ENCODE measurements at regions not wholly inside any gene's neighbourhood (a gene's known extent, or its start where the extent isn't known, plus 50 kb on each side); places are given as distances from the start of the nearest gene placed in this dataset.

DNA sequence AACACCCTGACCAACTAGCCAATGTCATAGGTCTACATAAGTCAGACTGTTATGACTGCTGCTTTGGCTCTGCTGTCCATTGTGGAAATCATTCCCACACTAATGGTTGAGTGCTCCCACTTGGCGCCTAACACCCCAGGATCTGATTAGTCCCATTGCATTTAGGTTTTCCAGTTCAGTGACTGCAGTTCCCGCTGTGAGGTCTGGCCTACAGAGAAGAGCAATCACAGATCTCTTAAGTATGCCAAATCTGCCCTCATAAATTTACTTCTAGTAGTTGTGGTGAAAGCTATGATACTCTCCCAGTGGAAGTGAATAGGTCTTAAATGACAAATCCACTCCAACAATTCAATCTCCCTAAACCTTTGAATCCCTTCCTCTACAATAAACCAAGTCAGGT is 77.3 kb upstream of the IL2 start:
- Mint-ChIP-seq H3K27ac (no peak overlapping the region), H3K27me3 (ENCODE audit: insufficient read depth) (no peaks in the 10 kb centered on the region), H3K4me1 (ENCODE audit: low read depth) (peaks cover 20% of the 10 kb centered on the region), H3K9me3 (peaks cover 38% of the 10 kb centered on the region), H3K4me3 (no peak overlapping the region), H3K36me3 (ENCODE audit: low read depth) (peaks cover 13% of the 10 kb centered on the region)
- no peak for DNase-seq (ENCODE audit: low spot score)
- intact Hi-C loops (cut with micrococcal nuclease) = no loop called here

DNA sequence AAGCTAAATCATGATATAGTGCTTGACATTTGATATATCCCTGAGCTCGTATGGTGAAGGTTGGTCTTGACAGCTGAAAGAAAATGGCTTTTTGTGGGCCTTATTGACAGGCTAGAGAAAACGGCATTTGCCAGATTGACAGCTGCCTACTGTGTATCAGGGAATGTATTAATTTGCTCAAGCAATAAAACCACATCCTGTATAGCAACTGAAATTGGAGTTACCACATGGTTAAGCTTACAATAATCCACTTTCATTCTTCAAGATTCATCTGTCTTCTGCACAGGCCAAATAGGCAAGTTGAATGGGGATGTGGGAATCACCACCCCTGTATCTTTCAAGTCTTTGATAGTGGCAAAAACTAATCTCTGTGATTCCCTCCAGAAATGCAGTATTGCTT is 76.2 kb upstream of the IL2 start:
- Mint-ChIP-seq H3K27me3 (ENCODE audit: insufficient read depth) (no peaks in the 10 kb centered on the region), H3K27ac (no peak overlapping the region), H3K4me1 (ENCODE audit: low read depth) (peaks cover 11% of the 10 kb centered on the region), H3K9me3 (peaks cover 39% of the 10 kb centered on the region), H3K36me3 (ENCODE audit: low read depth) (peaks cover 13% of the 10 kb centered on the region), H3K4me3 (no peak overlapping the region)
- DNase-seq (ENCODE audit: low spot score) = no peak
- intact Hi-C loops (cut with micrococcal nuclease) = no loop called here

DNA sequence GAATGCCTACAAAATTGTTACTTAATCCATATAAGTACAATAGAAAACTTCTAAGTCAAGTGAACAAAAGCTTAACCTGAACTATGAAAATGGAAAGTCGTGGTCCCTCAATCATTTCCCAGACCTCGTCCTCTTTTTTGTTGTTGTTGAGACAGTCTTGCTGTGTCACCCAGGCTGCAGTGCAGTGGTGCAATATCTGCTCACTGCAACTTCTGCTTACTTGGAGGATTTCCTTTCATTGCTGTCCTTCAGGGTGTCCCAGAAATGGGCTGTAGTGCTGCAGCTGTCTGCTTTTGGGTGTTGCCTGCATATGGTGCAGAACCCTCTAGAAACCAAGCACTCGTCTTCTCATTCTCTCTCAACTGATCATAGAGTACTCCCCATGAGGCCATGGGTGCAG is 75.0 kb upstream of the IL2 start:
- DNase-seq (ENCODE audit: low spot score) = no peak
- Mint-ChIP-seq H3K4me3 (no peak overlapping the region), H3K4me1 (ENCODE audit: low read depth) (peaks cover 5% of the 10 kb centered on the region), H3K36me3 (ENCODE audit: low read depth) (peaks cover 13% of the 10 kb centered on the region), H3K27me3 (ENCODE audit: insufficient read depth) (no peaks in the 10 kb centered on the region), H3K9me3 (peaks cover 39% of the 10 kb centered on the region), H3K27ac (no peak overlapping the region)
- intact Hi-C loops (cut with micrococcal nuclease) = no loop called here

DNA sequence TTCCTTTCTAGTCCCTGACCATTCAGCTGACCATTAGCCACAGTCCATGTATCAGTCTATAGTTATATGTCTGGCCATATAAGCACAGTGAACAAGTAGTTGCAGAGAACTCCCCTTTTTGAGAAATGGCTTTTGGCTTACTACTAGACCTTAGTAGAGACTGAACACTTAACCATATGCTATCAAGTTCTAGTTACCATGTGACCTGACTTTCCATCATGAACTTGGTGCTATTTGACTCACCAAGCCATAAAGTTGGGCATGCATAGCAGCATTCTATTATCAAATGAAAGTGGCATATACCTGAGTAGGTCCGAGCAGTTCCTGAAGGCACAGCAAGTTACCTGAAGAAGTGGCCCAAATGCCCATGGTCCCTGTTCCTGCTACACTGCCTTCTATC is 74.5 kb upstream of the IL2 start:
- Mint-ChIP-seq H3K4me3 (no peak overlapping the region), H3K36me3 (ENCODE audit: low read depth) (peaks cover 14% of the 10 kb centered on the region), H3K27ac (no peak overlapping the region), H3K4me1 (ENCODE audit: low read depth) (peaks cover 5% of the 10 kb centered on the region), H3K9me3 (peaks cover 40% of the 10 kb centered on the region), H3K27me3 (ENCODE audit: insufficient read depth) (no peaks in the 10 kb centered on the region)
- no peak for DNase-seq (ENCODE audit: low spot score)
- intact Hi-C loops (cut with micrococcal nuclease) = no loop called here

DNA sequence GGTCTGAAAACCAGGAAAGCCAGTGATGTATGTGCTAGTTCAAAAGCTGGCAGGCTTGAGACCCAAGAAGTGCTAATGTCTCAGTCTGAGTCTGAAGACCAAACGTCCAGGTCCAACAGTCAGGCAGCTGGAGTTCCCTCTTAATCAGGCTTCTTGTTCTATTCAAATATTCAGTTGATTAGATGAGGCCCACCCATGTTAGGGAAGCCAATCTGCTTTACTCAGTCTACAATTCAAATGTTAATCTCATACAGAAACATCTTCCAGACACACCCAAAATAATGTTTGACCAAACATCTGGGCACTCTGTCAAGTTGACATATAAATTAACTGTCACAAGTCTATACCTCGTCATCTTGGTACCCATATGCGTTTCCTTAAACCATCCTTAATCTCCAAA is 72.4 kb upstream of the IL2 start:
- intact Hi-C loops (cut with micrococcal nuclease) = no loop called here
- no peak overlapping the region for H3K27ac Mint-ChIP-seq
- H3K9me3 Mint-ChIP-seq = peaks cover 36% of the 10 kb centered on the region
- no peaks in the 10 kb centered on the region for H3K27me3 Mint-ChIP-seq (ENCODE audit: insufficient read depth)
- H3K4me1 Mint-ChIP-seq (ENCODE audit: low read depth) = peaks cover under 1% of the 10 kb centered on the region
- H3K36me3 Mint-ChIP-seq (ENCODE audit: low read depth) = peaks cover 8% of the 10 kb centered on the region
- no peak for DNase-seq (ENCODE audit: low spot score)
- H3K4me3 Mint-ChIP-seq = no peak overlapping the region

DNA sequence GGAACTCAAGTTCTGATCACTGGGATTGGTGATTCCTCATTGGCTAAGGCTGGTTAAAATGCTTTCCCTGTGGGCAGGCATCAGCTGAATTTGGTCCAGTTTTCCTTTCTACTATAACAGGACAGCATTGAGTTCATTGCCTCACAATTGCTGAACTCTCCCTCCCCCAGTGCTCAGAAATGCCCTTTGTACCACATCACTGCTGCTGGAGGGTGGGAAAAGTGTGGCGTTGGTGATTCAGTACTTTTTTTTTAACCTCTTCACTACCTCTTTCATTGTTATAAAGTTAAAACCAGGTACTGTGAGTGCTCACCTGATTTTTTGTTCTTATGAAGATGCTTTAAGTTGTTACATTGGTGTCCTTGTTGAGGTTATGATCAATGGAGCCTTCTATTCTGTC is 69.3 kb upstream of the IL2 start:
- peaks cover 51% of the 10 kb centered on the region for H3K9me3 Mint-ChIP-seq
- no peak overlapping the region for H3K4me3 Mint-ChIP-seq
- intact Hi-C loops (cut with micrococcal nuclease) = no loop called here
- peaks cover 11% of the 10 kb centered on the region for H3K36me3 Mint-ChIP-seq (ENCODE audit: low read depth)
- H3K4me1 Mint-ChIP-seq (ENCODE audit: low read depth) = no peaks in the 10 kb centered on the region
- no peak overlapping the region for H3K27ac Mint-ChIP-seq
- no peaks in the 10 kb centered on the region for H3K27me3 Mint-ChIP-seq (ENCODE audit: insufficient read depth)
- DNase-seq (ENCODE audit: low spot score) = no peak

DNA sequence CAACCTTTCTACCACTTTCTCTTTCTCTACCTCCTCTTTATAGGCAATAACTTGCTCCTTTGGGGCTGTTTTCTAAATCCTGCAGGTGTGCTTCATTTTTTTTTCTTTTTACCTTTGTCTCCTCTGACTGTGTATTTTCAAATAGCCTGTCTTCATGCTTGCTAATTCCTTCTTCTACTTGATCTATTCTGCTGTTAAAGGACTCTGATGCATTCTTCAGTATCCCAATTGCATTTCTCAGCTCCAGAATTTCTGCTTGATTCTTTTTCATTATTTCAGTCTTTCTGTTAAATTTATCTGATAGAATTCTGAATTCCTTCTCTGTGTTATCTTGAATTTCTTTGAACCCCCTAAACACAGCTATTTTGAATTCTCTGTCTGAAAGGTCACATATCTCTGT is 67.7 kb upstream of the IL2 start:
- DNase-seq (ENCODE audit: low spot score) = no peak
- Mint-ChIP-seq H3K4me3 (no peak overlapping the region), H3K4me1 (ENCODE audit: low read depth) (no peaks in the 10 kb centered on the region), H3K9me3 (peaks cover 49% of the 10 kb centered on the region), H3K36me3 (ENCODE audit: low read depth) (peaks cover 10% of the 10 kb centered on the region), H3K27ac (no peak overlapping the region), H3K27me3 (ENCODE audit: insufficient read depth) (peaks cover 2% of the 10 kb centered on the region)
- intact Hi-C loops (cut with micrococcal nuclease) = no loop called here

DNA sequence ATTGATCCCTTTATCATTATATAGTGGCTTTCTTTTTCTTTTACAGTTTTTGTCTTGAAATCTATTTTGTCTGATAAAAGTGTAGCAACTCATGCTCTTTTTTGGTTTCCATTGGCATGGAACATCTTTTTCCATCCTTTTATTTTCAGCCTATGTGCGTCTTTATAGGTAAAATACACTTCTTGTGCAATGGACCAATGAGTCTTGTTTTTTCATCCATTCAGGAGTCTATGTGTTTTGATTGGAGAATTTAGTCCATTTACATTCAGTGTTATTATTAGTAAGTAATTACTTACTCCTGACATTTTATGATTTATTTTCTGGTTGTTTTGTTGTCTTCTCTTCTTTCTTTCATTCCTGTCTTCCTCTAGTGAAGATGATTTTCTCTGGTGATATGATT is 66.4 kb upstream of the IL2 start:
- Mint-ChIP-seq H3K9me3 (peaks cover 55% of the 10 kb centered on the region), H3K36me3 (ENCODE audit: low read depth) (peaks cover 10% of the 10 kb centered on the region), H3K27ac (no peak overlapping the region)

DNA sequence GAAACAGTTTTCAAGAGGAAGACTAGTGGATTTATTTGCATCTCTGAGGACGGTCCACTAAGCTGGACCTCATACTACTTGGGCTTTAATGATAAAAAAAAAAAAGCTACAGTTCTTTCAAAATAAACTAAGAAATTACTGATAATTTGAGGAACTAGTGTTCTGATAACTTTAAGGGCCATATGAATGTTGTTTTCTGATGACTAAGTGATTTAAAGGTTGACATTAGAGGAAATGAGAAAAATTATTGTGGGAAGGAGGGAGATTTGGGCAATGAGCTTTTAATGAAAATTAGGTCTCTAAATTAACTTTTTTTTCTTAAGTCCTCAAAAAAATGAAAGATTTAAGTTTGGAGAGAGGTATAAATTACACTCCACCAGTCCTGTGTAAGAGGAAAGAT is 60.8 kb upstream of the IL2 start:
- intact Hi-C loops (cut with micrococcal nuclease) = no loop called here
- H3K27me3 Mint-ChIP-seq (ENCODE audit: insufficient read depth) = peaks cover 2% of the 10 kb centered on the region
- peaks cover 25% of the 10 kb centered on the region for H3K9me3 Mint-ChIP-seq
- H3K4me1 Mint-ChIP-seq (ENCODE audit: low read depth) = peaks cover 29% of the 10 kb centered on the region
- no peak for DNase-seq (ENCODE audit: low spot score)
- no peak overlapping the region for H3K4me3 Mint-ChIP-seq
- peaks cover 3% of the 10 kb centered on the region for H3K36me3 Mint-ChIP-seq (ENCODE audit: low read depth)
- H3K27ac Mint-ChIP-seq = no peak overlapping the region

More for the DNA sequence above, 66.4 kb upstream of the IL2 start:
- no peak overlapping the region for H3K4me3 Mint-ChIP-seq
- peaks cover 2% of the 10 kb centered on the region for H3K27me3 Mint-ChIP-seq (ENCODE audit: insufficient read depth)
- DNase-seq (ENCODE audit: low spot score) = no peak
- intact Hi-C loops (cut with micrococcal nuclease) = no loop called here
- no peaks in the 10 kb centered on the region for H3K4me1 Mint-ChIP-seq (ENCODE audit: low read depth)

DNA sequence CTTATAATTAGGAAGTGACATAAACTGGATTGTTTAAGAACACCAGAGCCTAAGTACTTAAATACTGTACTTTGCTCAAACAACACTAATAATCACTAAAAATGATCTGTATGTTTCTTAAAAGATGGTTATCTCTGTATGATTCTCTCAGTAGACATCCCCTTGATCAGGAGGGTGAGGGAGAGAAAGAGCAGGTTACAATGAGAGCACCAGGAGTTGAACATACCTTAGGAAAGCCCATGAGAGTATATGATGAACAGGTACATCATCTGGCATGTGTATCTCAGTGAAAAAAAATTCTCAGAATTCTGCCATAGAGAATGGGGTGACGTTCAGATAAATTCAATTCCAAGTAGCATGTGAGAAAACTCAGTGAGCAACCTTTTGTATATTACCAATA is 59.9 kb upstream of the IL2 start:
- peaks cover 21% of the 10 kb centered on the region for H3K9me3 Mint-ChIP-seq
- no peak for DNase-seq (ENCODE audit: low spot score)
- H3K36me3 Mint-ChIP-seq (ENCODE audit: low read depth) = peaks cover 1% of the 10 kb centered on the region
- intact Hi-C loops (cut with micrococcal nuclease) = no loop called here
- no peak overlapping the region for H3K4me3 Mint-ChIP-seq
- H3K27me3 Mint-ChIP-seq (ENCODE audit: insufficient read depth) = peaks cover 2% of the 10 kb centered on the region
- no peak overlapping the region for H3K27ac Mint-ChIP-seq
- H3K4me1 Mint-ChIP-seq (ENCODE audit: low read depth) = peaks cover 35% of the 10 kb centered on the region

DNA sequence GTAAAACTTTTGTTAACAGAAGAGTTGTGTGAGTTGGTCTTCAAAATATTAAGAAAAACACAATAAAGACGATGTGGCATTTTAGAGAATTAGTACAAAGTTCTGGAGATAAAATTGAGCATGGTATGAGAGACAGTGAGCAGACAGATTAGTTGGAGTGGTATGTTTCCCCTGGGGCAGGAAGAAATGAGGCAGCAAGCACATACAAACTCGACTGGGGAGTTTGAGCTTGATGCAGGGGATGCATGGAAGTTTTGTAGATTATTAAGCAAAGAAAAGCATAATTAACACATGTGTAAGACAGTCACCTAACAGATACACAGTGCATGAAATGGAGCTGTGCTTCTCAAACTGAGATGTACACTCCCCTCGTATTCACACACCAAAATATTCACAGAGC is 58.1 kb upstream of the IL2 start:
- Mint-ChIP-seq H3K4me1 (ENCODE audit: low read depth) (peaks cover 35% of the 10 kb centered on the region), H3K27me3 (ENCODE audit: insufficient read depth) (peaks cover 2% of the 10 kb centered on the region), H3K9me3 (peaks cover 15% of the 10 kb centered on the region), H3K27ac (peak overlapping the region; percentile 1), H3K36me3 (ENCODE audit: low read depth) (peaks cover 1% of the 10 kb centered on the region), H3K4me3 (no peak overlapping the region)
- DNase-seq (ENCODE audit: low spot score) = no peak
- intact Hi-C loops (cut with micrococcal nuclease) = no loop called here

DNA sequence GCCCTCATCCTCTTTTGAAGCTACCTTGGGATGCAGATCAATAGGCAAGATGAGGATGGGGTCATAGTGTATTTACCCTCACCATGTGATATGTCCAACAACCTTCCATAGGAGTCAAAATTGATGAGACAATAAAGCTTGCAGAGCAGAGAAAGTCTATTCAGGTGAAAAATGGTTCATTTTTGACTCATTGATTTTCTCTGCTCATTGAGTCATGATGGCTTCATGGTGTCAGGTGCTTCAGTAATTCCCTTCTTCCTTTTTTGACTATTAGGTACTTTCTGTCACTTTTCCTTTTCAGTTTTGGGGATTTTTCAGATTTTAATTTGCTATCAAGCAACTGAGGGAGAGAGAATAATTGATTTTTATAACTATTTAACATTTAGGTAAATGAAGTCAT is 55.9 kb upstream of the IL2 start:
- Mint-ChIP-seq H3K4me3 (peak overlapping the region; percentile 30), H3K27me3 (ENCODE audit: insufficient read depth) (no peaks in the 10 kb centered on the region), H3K36me3 (ENCODE audit: low read depth) (peaks cover 1% of the 10 kb centered on the region), H3K9me3 (no peaks in the 10 kb centered on the region), H3K4me1 (ENCODE audit: low read depth) (peaks cover 50% of the 10 kb centered on the region), H3K27ac (peak overlapping the region; percentile 79)
- no peak for DNase-seq (ENCODE audit: low spot score)
- intact Hi-C loops (cut with micrococcal nuclease) = loop anchor here (1.0 kb wide), 1 partner anchor 30 kb away; no protein-coding TSS in a partner anchor

DNA sequence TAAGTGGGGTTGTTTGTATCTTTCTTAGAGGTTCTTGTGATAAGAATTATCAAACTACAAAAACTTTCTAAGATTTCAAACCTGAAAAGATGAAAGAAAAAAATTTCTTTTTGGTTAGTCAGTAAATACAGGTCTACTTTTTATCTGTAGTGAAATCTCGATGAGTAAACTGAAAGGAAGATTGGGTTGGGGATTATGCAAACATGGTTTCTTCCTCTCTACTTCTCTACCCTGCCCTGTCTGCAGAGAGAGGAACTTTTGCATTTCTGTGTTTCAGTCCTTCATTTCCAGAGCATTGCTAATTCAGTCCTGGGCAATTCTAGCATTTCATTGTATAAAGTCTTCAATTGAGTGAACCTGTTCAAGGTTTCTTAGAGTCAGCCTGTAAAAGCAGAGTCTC is 51.6 kb upstream of the IL2 start:
- Mint-ChIP-seq H3K4me3 (peak overlapping the region; percentile 71), H3K9me3 (peaks cover 5% of the 10 kb centered on the region), H3K27me3 (ENCODE audit: insufficient read depth) (no peaks in the 10 kb centered on the region), H3K4me1 (ENCODE audit: low read depth) (peaks cover 69% of the 10 kb centered on the region), H3K27ac (peak overlapping the region; percentile 89), H3K36me3 (ENCODE audit: low read depth) (peaks cover 6% of the 10 kb centered on the region)
- intact Hi-C loops (cut with micrococcal nuclease) = loop anchor here (1.0 to 2.0 kb wide), 4 partner anchors 34 to 802 kb away; partner anchors contain the start of gene BLTP1
- DNase-seq (ENCODE audit: low spot score) = no peak

Data from activated T-helper 1 cell treated with anti-CD3 and anti-CD28 coated beads, Interleukin-12 subunit alpha, Interleukin-12 subunit beta, Interleukin-2, Interleukin-4 antibody, amounts not matched to agents 30 ng/mL and 10 ng/mL and 1 ng/mL, durations not matched to agents 14 hours and 24 hours and 36 hours (primary cell).